Fibroblast of mammary gland (primary cell): ENCODE measurements at regions not wholly inside any gene's neighbourhood (a gene's known extent, or its start where the extent isn't known, plus 50 kb on each side); places are given as distances from the start of the nearest gene placed in this dataset.

Source experiments
- DNase-seq: peaks from one replicate; pipeline ENCODE4 v3.0.0-alpha.2; 2010; ENCODE audit warnings: low read depth
- H3K4me3 ChIP-seq: 2 replicates; pipeline ENCODE4 v1.5.1; 2011; ENCODE audit warnings: low read depth, mild to moderate bottlenecking, low read length, moderate library complexity; ENCODE audit not compliant: control insufficient read depth
- CTCF ChIP-seq: conservative IDR thresholded peaks from 2 replicates; pipeline ENCODE4 v1.5.1; 2011; ENCODE audit warnings: low read depth, low read length, inconsistent platforms; ENCODE audit not compliant: control insufficient read depth, insufficient read depth

GRCh38 chrX:27878862-27879261 is 71.1 kb downstream of the MAGEB10 start:
- no peak overlapping the region for H3K4me3 ChIP-seq
- DNase-seq = no peak
- no peak for TF ChIP-seq CTCF
